ENCODE measurements at regions not wholly inside any gene's neighbourhood (a gene's known extent, or its start where the extent isn't known, plus 50 kb on each side); places are given as distances from the start of the nearest gene placed in this dataset.

GRCh38 chr20:39258253-39258652, 296.1 kb downstream of the DHX35 start:
- CTCF ChIA-PET = interaction anchor here (5.2 kb wide), 1 partner anchor 10 kb away, joined by 32 read pairs; no protein-coding TSS in a partner anchor
- no peak for DNase-seq (ENCODE audit: extremely low spot score)
- POLR2A ChIA-PET = no interaction called here
- TF ChIP-seq, protein P1, sequence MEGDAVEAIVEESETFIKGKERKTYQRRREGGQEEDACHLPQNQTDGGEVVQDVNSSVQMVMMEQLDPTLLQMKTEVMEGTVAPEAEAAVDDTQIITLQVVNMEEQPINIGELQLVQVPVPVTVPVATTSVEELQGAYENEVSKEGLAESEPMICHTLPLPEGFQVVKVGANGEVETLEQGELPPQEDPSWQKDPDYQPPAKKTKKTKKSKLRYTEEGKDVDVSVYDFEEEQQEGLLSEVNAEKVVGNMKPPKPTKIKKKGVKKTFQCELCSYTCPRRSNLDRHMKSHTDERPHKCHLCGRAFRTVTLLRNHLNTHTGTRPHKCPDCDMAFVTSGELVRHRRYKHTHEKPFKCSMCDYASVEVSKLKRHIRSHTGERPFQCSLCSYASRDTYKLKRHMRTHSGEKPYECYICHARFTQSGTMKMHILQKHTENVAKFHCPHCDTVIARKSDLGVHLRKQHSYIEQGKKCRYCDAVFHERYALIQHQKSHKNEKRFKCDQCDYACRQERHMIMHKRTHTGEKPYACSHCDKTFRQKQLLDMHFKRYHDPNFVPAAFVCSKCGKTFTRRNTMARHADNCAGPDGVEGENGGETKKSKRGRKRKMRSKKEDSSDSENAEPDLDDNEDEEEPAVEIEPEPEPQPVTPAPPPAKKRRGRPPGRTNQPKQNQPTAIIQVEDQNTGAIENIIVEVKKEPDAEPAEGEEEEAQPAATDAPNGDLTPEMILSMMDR (IDR thresholded peaks at IDR 0.05; ENCODE audit: control extremely low read depth, extremely low read depth, low read depth, missing control alignments) = no peak

DNA sequence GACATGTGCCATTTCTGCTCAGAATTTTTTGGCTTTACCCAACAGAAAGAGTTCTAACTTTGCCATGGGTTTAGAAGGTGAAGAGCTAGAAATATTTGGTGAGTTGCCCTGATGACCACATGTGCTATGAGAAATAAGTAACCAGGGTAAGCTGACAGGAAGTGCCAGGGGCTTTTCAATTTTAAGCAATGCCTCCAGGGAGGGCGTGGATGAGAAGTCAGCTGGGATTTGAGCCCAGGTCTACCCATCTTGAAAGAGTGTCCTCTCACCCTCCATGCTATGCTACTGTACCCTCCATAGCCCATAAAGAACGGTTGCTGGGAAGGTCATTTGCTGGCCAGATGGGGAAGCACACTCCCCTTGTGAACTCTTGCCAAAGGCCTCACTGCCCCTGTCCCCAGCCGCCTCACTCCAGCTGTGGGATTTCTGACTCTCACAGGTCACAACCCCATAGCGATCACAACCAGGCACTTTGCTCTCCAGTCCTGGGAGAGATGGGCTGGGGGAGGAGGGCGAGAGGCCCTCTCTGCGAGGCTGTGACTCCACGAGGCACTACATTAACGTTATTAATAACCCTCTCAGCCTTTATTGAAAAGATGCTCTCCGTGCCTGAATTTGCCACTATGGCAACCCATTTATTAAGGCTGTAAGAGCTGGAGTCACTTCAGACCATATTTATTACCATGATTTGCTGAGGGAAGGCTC, 291.1 kb downstream of the DHX35 start:
- ChIA-PET POLR2A (no interaction called here), CTCF (no interaction called here)
- DNase-seq (ENCODE audit: extremely low spot score) = no peak
- TF ChIP-seq, protein P1 (IDR thresholded peaks at IDR 0.05; ENCODE audit: control extremely low read depth, extremely low read depth, low read depth, missing control alignments) = no peak

GRCh38 chr20:39252035-39252434, 289.9 kb downstream of the DHX35 start:
- CTCF ChIA-PET = interaction anchor here (0.8 to 1.7 kb wide), 3 partner anchors 11 to 622 kb away, joined by 3 to 9 read pairs (median 3); no protein-coding TSS in a partner anchor
- POLR2A ChIA-PET = no interaction called here

DNA sequence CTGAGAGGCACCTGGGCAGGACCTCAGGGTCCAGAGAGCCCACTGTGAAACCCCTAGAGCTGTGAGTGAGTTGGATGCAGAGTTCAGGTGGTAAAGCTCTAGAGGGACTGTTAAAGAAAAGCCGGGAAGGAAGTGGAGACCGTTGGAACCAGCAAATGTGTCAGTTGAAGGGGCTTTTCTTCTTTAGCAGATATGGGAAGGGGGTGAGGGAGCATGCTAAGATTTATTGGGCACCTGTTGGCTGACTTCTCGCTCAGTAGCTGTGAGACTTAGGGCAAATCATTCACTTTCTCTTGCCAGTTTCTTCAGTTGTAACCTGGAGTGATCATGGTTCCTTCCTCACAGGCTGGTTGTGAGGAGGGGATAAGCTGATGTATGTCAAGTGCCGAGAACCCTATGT, 287.7 kb downstream of the DHX35 start:
- DNase-seq (ENCODE audit: extremely low spot score) = no peak
- ChIA-PET POLR2A (no interaction called here), CTCF (no interaction called here)
- TF ChIP-seq, protein P1 (IDR thresholded peaks at IDR 0.05; ENCODE audit: control extremely low read depth, extremely low read depth, low read depth, missing control alignments) = no peak

More at GRCh38 chr20:39252035-39252434, 289.9 kb downstream of the DHX35 start:
- DNase-seq (ENCODE audit: extremely low spot score) = no peak
- TF ChIP-seq, protein P1 (IDR thresholded peaks at IDR 0.05; ENCODE audit: control extremely low read depth, extremely low read depth, low read depth, missing control alignments) = no peak

DNA sequence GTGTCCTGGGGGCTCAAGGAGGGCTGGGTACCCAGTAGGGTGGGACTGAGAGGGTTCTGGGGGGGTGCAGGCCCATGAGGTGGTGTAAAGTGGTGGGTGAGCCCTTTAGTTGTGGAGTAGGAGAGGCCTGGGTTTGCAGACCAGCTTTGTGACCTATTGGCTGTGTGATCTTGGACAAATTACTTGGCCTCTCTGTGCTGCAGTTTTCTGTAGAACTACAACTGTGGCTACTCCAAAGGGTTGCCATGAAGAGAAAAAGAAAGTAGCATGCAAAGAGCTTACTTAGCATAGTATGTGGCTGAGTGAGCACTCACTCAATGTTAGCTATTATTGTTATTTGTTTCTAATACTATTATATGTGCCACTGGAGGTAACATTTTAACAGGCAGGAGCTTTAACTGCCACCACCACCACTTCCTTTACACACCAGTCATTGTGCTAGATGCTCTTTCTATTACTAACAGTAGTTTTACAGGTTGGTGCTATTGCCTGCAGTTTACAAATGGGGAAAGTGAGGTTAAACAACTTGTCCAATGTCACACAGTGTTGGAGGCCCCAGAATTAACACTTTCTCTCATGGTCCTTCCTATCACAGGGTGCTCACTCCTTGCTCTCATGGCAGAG, 286.8 kb downstream of the DHX35 start:
- CTCF ChIA-PET = interaction anchor here (1.2 to 1.4 kb wide), 2 partner anchors 15 to 20 kb away, joined by 5 to 9 read pairs; no protein-coding TSS in a partner anchor
- DNase-seq (ENCODE audit: extremely low spot score) = no peak
- POLR2A ChIA-PET = no interaction called here
- TF ChIP-seq, protein P1 (IDR thresholded peaks at IDR 0.05; ENCODE audit: control extremely low read depth, extremely low read depth, low read depth, missing control alignments) = no peak

- ChIA-PET POLR2A (no interaction called here), CTCF (interaction anchor here (1.2 to 4.1 kb wide), 3 partner anchors 16 to 20 kb away, joined by 5 to 33 read pairs (median 9); no protein-coding TSS in a partner anchor)
- DNase-seq (ENCODE audit: extremely low spot score) = no peak
- TF ChIP-seq, protein P1 (IDR thresholded peaks at IDR 0.05; ENCODE audit: control extremely low read depth, extremely low read depth, low read depth, missing control alignments) = no peak
Measured at GRCh38 chr20:39248171-39248861, 286.2 kb downstream of the DHX35 start.

Measured in GM10248 (cell line).